Left ventricle myocardium superior (tissue), 1 donor: ENCODE measurements at regions not wholly inside any gene's neighbourhood (a gene's known extent, or its start where the extent isn't known, plus 50 kb on each side); places are given as distances from the start of the nearest gene placed in this dataset.
"Not testable (repeated sequence)": the region's sequence is repeated elsewhere in the genome, so short reads cannot be mapped to it uniquely, and the experiment has no call there.

ENCODE experiments used
- ATAC-seq: fragments of 200-7000 bp; cut with Tn5 transposase; one replicate; pipeline ENCODE4 v1.9.1; 2020; ENCODE audit warnings: mild to moderate bottlenecking, moderate library complexity
- DNase-seq: peaks from one replicate; pipeline ENCODE4 v3.0.0-alpha.2; 2020
- intact Hi-C: fragments of 100-400 bp; cut with micrococcal nuclease; formaldehyde crosslinking; loops from one replicate; pipeline ENCODE4 v1.11.0; 2022
- donor health status: DM: no; HTN: yes; CAD: no; lungs with severe emphysema.

DNA sequence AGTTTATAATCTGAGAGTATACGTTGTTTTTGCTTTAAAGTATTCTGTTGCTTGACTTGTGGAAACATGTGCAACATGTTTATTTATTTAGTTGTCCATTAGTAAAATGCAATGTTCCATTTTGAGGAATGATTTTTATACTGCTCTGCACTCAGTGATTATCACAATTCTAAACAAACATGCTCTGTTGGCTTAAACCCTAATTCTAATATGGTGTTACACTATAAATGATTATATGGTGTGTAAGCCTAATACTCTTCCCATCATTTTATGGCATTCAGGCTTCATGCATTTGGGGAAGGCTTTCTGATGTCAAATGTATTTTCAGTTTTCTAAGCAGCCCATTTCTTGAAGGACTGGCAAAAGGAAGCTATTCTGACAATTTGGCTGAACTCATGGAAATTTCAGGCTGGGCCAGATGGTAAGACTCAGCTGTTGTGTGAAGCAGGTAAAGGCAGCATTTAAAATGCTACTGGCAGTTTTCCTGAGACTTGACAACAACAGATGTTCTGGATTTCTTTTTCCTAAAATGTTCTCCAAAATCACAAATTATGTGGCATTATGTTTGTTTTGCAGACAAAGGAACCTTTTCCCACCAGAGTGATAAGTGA lies 336.7 kb upstream of the GNPDA2 start:
- intact Hi-C loops: no loop called here
- DNase-seq (no peak), ATAC-seq (no peak)

- DNase-seq (no peak), ATAC-seq (no peak)
- intact Hi-C loops: no loop called here
These were observed 317.6 kb upstream of the GNPDA2 start for GRCh38 chr4:45043911-45044310.

- DNase-seq: no peak
- intact Hi-C loops: no loop called here
- no peak for ATAC-seq
These were observed 310.3 kb upstream of the GNPDA2 start for GRCh38 chr4:45036677-45037076.

DNA sequence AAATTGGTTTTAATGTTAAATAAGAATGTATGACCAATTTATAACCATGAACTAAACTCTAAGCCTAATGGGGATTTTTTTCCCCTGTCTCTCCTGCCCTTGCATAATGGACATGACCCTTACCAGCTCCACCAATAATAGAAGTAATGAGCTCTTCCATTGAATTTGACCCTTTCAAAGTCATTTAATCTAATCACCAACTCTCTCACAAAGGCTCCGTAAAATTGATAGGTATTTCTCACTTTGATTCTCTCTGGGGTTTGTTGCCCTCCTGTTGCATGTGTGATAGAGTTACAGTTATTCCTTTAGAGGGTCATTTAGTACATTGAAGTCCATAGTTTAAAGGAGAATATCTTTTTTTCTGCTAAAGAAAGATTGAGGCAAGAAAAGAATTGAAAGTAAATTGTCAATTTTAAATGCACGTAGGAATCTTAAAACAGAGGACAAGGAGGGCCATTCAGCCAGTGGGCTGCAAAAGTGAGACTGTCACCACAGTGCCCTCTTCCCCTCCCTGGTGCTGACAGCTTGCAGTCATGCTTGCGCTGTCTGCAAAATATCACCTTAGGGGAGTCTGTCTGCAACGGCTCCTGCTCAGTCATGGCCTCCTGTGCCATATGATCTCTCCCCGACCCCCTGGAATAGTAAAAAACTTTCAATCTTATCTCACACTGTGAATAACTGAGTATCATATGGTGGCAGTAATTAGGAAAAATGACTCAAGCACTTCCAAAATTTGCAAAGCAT lies 307.5 kb upstream of the GNPDA2 start:
- ATAC-seq: peak; percentile 100
- intact Hi-C loops: no loop called here
- DNase-seq: peak; percentile 44

DNA sequence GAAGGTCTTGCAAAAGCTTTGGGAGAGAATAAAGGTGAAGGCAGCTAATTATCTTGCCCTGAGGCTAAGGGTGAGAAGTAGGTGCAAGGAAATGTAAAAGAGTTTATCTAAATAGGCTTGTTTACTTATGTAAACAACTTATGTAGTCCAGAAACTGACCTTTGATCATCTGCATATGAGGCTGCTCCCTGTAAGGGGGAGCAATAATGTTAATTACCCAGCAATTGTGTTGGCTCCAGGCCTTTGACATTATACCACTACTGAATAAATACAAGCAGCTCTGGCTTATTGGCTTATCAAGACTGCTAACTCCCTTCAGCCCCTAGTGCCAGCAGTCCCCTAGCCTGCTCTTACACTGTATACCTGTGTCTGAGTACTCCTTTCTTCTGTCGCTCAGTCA lies 303.7 kb upstream of the GNPDA2 start:
- ATAC-seq (no peak), DNase-seq (no peak)
- intact Hi-C loops: no loop called here

DNA sequence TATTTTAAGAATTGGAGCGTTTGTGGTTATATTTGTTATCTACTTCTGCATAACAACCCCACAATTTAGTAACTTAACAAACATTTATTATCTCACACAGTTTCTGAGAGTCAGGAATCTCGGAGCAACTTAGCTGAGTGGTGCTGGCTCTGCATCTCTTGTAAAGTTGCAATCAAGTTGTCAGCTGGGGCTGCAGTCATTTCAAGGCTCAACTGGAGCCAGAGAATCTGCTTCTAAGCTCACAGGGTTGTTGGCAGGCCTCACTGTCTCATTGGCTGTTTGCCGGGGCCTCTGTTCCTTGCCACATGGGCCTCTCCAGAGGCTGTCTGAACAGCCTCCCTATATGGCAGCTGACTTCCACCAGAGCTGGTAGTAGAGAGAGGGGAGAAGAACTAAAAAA lies 281.2 kb upstream of the GNPDA2 start:
- ATAC-seq (peak; percentile 48), DNase-seq (peak; percentile 35)
- intact Hi-C loops: no loop called here

GRCh38 chr4:45006078-45006477 lies 279.7 kb upstream of the GNPDA2 start:
- ATAC-seq: no peak
- intact Hi-C loops: no loop called here
- DNase-seq: no peak

- no peak for ATAC-seq
- intact Hi-C loops: no loop called here
- DNase-seq: no peak
These were observed 278.6 kb upstream of the GNPDA2 start for GRCh38 chr4:45004847-45005565.

GRCh38 chr4:45004326-45004725 lies 278.0 kb upstream of the GNPDA2 start:
- DNase-seq (no peak), ATAC-seq (no peak)
- intact Hi-C loops: no loop called here

DNA sequence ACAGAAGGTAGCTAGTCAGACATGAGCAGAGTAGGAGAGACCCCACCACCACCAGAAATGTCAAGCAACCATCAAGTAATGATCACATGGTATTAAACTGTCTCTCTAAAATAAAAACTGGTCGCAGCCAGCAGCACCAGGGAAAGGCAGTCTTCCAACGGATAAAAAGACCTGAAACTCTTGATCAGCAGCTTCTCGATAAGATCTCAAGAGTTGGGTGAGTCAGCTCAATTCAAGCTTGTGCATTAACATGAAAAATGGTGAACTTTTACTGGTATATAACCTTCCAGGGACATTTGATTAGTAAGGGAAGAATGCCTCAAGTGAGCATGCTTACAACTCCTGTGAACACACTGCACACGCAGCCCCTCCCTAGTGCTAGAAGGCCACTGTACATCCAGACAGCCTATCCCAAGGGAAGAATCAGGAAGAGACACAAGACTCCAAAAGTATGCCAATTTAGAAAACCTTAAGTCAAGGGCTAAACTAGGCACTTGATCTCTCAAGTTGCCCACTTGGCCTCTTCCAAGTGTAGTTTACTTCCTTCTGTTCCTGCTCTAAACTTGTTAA lies 270.0 kb upstream of the GNPDA2 start:
- no peak for ATAC-seq
- no peak for DNase-seq
- intact Hi-C loops: no loop called here

GRCh38 chr4:44988011-44988410 lies 261.7 kb upstream of the GNPDA2 start:
- intact Hi-C loops: no loop called here
- DNase-seq (no peak), ATAC-seq (no peak)

DNA sequence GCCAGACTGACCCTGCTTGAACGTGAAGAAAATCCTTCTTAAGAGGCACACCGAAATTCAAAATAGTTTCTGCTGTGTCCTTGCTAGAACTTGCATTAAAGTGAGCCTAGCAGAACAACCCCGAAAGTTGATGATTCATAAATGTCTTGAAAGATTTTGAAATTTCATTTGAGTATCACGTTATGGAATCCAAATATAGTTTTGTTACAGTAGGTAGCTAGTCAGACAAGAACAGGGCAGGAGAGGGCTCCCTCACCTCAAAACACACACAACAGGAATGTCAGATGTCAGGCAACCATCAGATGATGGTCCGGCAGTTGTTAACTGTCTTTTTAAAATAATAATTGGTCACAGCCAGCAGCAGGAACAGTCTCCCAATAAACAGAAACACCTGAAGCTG lies 259.6 kb upstream of the GNPDA2 start:
- ATAC-seq: no peak
- DNase-seq: no peak
- intact Hi-C loops: no loop called here

GRCh38 chr4:44985152-44985551 lies 258.8 kb upstream of the GNPDA2 start:
- DNase-seq (no peak), ATAC-seq (no peak)
- intact Hi-C loops: no loop called here

DNA sequence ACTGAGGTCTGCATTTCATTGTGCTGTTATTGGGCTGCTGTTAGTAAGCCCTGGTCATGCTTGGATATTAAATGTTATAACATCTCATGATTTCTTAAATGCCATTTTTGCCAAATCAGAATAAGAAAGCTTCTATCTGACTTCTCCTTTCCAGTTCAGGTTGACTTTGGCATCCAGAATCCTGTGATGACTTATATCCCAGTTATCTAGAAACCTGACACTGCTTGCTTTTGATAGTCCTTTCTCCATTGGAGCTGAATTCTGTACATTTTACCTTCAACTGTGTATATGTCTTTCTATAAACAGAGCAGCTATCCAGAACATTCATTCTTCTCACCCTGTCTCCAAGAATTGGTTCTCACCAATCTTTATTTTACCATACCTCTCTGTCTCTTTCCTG lies 257.7 kb upstream of the GNPDA2 start:
- intact Hi-C loops: no loop called here
- no peak for DNase-seq
- no peak for ATAC-seq

- DNase-seq (no peak), ATAC-seq (no peak)
- intact Hi-C loops: no loop called here
These were observed 256.7 kb upstream of the GNPDA2 start for GRCh38 chr4:44983083-44983482.

DNA sequence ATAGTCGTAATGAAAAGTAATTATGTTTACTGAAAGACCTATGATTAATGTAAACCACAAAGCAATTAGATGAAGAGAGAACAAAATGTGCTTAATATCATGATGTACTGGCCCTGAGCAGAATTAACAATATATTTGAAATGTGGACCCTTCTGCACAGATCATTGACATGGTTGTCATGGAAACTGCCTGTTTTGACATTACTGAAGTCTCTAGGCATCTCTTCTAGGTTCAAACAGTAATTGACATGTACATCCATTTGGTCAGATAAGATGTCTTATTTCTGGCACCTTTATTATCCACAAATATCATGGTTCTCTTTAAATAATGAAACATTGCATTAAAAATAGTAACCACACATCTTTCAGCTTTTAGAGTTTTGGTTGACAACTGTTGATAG lies 251.7 kb upstream of the GNPDA2 start:
- DNase-seq (no peak), ATAC-seq (no peak)
- intact Hi-C loops: no loop called here

DNA sequence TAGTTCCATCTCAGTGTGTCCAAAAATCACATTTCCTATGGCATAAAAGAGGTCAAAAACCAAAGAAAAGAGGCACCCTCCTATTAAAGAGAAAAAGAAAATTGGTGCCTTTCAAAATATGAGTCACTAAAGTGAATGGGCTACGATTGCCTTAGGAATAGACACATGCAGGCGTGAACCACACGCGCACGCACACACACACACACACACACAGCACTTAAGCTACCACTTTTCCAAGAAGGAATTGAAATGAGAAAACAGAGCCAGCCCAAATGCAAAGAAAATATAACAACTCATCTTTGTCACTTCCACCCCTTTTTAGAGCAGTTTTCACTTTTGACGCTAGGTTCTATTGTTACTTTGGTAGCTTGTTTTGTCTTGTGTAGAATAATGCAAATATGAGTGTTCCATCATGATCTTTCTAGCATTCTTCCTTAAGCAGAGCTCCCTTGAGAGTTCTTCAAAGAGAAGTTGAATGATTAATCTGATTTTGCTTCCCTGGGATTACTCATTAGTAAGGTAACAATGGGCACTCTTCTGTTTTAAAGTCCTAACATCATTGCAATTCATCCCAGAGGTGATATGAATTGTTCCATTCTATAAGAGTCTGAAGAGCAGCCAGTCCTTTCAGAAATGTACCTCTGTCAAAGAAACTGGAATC lies 239.2 kb upstream of the GNPDA2 start:
- intact Hi-C loops: no loop called here
- ATAC-seq: no peak
- no peak for DNase-seq

GRCh38 chr4:44964086-44964485 lies 237.7 kb upstream of the GNPDA2 start:
- ATAC-seq, DNase-seq, intact Hi-C loops: not testable (repeated sequence)

DNA sequence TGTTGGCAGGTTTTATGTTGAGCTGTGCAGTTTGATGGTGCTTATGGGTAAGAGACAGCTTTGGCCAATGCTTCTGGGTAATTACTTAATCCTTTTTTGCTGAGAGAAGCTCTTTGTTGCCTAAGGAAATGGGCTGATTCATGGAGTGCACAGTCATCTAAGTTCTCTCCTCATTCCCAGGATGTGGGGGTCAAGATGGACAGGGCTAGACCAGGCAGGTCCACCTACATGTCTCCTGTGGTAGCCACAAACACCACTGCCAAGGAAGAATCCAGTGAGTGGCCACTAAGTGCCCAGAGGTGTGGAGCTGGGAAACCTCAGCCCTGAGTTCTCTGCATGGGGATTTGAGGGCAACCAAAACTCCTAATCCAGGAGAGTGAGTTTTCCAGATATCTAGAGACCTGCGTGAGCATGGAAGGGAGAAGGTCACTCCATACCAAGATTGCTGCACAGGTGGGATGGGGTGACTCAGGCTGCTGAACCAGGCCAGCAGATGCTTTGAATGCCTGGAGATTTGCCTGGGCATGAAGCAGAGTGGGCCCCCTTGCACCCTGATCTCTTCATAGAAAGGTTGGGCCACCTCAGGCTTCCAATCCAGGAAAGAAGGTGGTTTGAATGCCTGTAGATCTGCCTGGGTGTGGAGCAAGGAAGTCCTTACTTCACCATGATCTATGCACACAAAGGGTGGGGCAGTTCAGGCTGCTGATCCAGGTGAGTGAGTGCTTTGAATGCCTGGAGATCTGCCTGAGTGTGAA lies 234.8 kb upstream of the GNPDA2 start:
- ATAC-seq: no peak
- DNase-seq: no peak

More for the DNA sequence above, 234.8 kb upstream of the GNPDA2 start:
- intact Hi-C loops: no loop called here
